SW 1271 (cell line): ENCODE measurements at regions not wholly inside any gene's neighbourhood (a gene's known extent, or its start where the extent isn't known, plus 50 kb on each side); places are given as distances from the start of the nearest gene placed in this dataset.

Experiments
- DNase-seq, 2 experiments: peaks; one replicate each; lab custom pipeline; 2025; lab: John Stamatoyannopoulos, UW

GRCh38 chr6:140069576-140069975 is 695.1 kb upstream of the CITED2 start:
- DNase-seq, result no peak

GRCh38 chr6:140068801-140069200 is 694.4 kb upstream of the CITED2 start:
- DNase-seq, result no peak

GRCh38 chr6:140064366-140064765 is 689.9 kb upstream of the CITED2 start:
- DNase-seq, result no peak

- DNase-seq, result no peak
These were observed 688.6 kb upstream of the CITED2 start for GRCh38 chr6:140063021-140063399.

- DNase-seq, result peak; percentile 56 to 84
These were observed 687.9 kb upstream of the CITED2 start for GRCh38 chr6:140062043-140063020.

GRCh38 chr6:140061110-140062042 is 686.9 kb upstream of the CITED2 start:
- DNase-seq, result no peak

- DNase-seq, result no peak
These were observed 685.5 kb upstream of the CITED2 start for GRCh38 chr6:140059947-140060346.

- no peak for DNase-seq
These were observed 684.4 kb upstream of the CITED2 start for GRCh38 chr6:140058863-140059262.

- peak in 1 of 2 experiments; percentile 59 for DNase-seq
These were observed 678.6 kb upstream of the CITED2 start for GRCh38 chr6:140052736-140053729.

GRCh38 chr6:140051521-140052512 is 677.4 kb upstream of the CITED2 start:
- DNase-seq, result peak; percentile 73

GRCh38 chr6:140050101-140050995 is 675.9 kb upstream of the CITED2 start:
- DNase-seq, result no peak

- no peak for DNase-seq
These were observed 674.8 kb upstream of the CITED2 start for GRCh38 chr6:140049251-140049650.

GRCh38 chr6:140048202-140048790 is 673.8 kb upstream of the CITED2 start:
- no peak for DNase-seq

GRCh38 chr6:140047321-140047720 is 672.9 kb upstream of the CITED2 start:
- DNase-seq, result no peak

- DNase-seq, result no peak
These were observed 671.7 kb upstream of the CITED2 start for GRCh38 chr6:140046016-140046632.

GRCh38 chr6:140045116-140045515 is 670.7 kb upstream of the CITED2 start:
- no peak for DNase-seq

GRCh38 chr6:140044626-140045025 is 670.2 kb upstream of the CITED2 start:
- DNase-seq, result no peak

- peak in 1 of 2 experiments; percentile 63 for DNase-seq
These were observed 669.4 kb upstream of the CITED2 start for GRCh38 chr6:140043762-140044378.
